HEK293 (cell line): ENCODE measurements at regions not wholly inside any gene's neighbourhood (a gene's known extent, or its start where the extent isn't known, plus 50 kb on each side); places are given as distances from the start of the nearest gene placed in this dataset.

ENCODE experiments used
- CTCF ChIA-PET: fragments of 350-600 bp; formaldehyde crosslinking; extraction: SDS; loops from one replicate; lab custom pipeline; 2021; ENCODE audit warnings: antibody characterized with exemption; lab: Yijun Ruan, JAX
- POLR2A ChIA-PET: fragments of 300-600 bp; formaldehyde crosslinking; extraction: SDS; loops from one replicate; lab custom pipeline; 2020; ENCODE audit warnings: antibody characterized with exemption, inconsistent platforms; lab: Yijun Ruan, JAX
- H3K27ac ChIP-seq: fragments of 200-500 bp; sonication (Bioruptor generic); 2 replicates; pipeline ENCODE4 v1.5.1; 2014; ENCODE audit warnings: low read depth, low read length, control low read depth, inconsistent platforms; ENCODE audit errors: extremely low read depth
- H3K36me3 ChIP-seq, 2 experiments: fragments of 200-500 bp in 1 of 2; sonication (Bioruptor generic) in 1 of 2; 1 replicate in 1 of 2; 2 replicates in 1 of 2; pipeline ENCODE4 v1.5.1; 2014 to 2017; ENCODE audit warnings: inconsistent platforms in 2 of 2, low read length in 2 of 2; ENCODE audit not compliant: control insufficient read depth in 2 of 2, insufficient read depth in 1 of 2
- H3K4me1 ChIP-seq: fragments of 200-500 bp; sonication (Bioruptor generic); 2 replicates; pipeline ENCODE4 v1.5.1; 2014; ENCODE audit warnings: mild to moderate bottlenecking, low read length, inconsistent platforms; ENCODE audit not compliant: control insufficient read depth, insufficient read depth
- H3K4me3 ChIP-seq: 2 replicates; pipeline ENCODE4 v1.5.1; 2011; ENCODE audit warnings: low read depth, mild to moderate bottlenecking, control low read depth, low read length, moderate library complexity
- H3K9me3 ChIP-seq: fragments of 200-500 bp; sonication (Bioruptor generic); 2 replicates; pipeline ENCODE4 v1.5.1; 2014; ENCODE audit warnings: low read depth, low read length, inconsistent platforms; ENCODE audit not compliant: control insufficient read depth, insufficient read depth
- ATF2 ChIP-seq: fragments of 450-650 bp; formaldehyde crosslinking; IDR thresholded peaks from 2 replicates; pipeline ENCODE4 v1.5.1; 2016; ENCODE audit warnings: missing biosample characterization, missing genetic modification characterization, low read depth
- BCL11A ChIP-seq: fragments of 450-650 bp; formaldehyde crosslinking; IDR thresholded peaks from 2 replicates; pipeline ENCODE4 v1.5.1; 2016; ENCODE audit warnings: low read depth, missing biosample characterization, missing genetic modification characterization
- GLI2 ChIP-seq: fragments of 450-650 bp; formaldehyde crosslinking; IDR thresholded peaks from 2 replicates; pipeline ENCODE4; 2017; ENCODE audit warnings: missing biosample characterization, missing genetic modification characterization, low read depth, borderline replicate concordance
- RBAK ChIP-seq: fragments of 450-650 bp; formaldehyde crosslinking; IDR thresholded peaks from 2 replicates; pipeline ENCODE4 v1.5.1; 2016; ENCODE audit warnings: missing biosample characterization, missing genetic modification characterization
- YY2 ChIP-seq: fragments of 450-650 bp; formaldehyde crosslinking; IDR thresholded peaks from 2 replicates; pipeline ENCODE4 v1.5.1; 2016; ENCODE audit warnings: missing biosample characterization, missing genetic modification characterization
- ZBTB11 ChIP-seq: fragments of 450-650 bp; formaldehyde crosslinking; conservative IDR thresholded peaks from 2 replicates; pipeline ENCODE4 v1.5.1; 2016; ENCODE audit warnings: low read depth, missing biosample characterization, missing genetic modification characterization
- ZBTB21 ChIP-seq: fragments of 450-650 bp; formaldehyde crosslinking; IDR thresholded peaks from 2 replicates; pipeline ENCODE4 v1.5.1; 2017; ENCODE audit warnings: missing biosample characterization, missing genetic modification characterization
- ZBTB26 ChIP-seq: fragments of 450-650 bp; formaldehyde crosslinking; optimal IDR thresholded peaks from 2 replicates; pipeline ENCODE3; 2016; ENCODE audit warnings: missing biosample characterization, mild to moderate bottlenecking, missing genetic modification characterization
- ZBTB8A ChIP-seq: fragments of 450-650 bp; formaldehyde crosslinking; IDR thresholded peaks from 2 replicates; pipeline ENCODE4 v1.5.1; 2016; ENCODE audit warnings: missing biosample characterization, missing genetic modification characterization
- ZFP69B ChIP-seq: fragments of 450-650 bp; formaldehyde crosslinking; IDR thresholded peaks from 2 replicates; pipeline ENCODE4 v1.5.1; 2016; ENCODE audit warnings: missing biosample characterization, missing genetic modification characterization
- ZNF133 ChIP-seq: fragments of 450-650 bp; formaldehyde crosslinking; IDR thresholded peaks from 2 replicates; pipeline ENCODE4 v1.5.1; 2016; ENCODE audit warnings: missing biosample characterization, missing genetic modification characterization
- ZNF175 ChIP-seq: fragments of 450-650 bp; formaldehyde crosslinking; IDR thresholded peaks from 2 replicates; pipeline ENCODE4 v1.5.1; 2016; ENCODE audit warnings: missing biosample characterization, missing genetic modification characterization
- ZNF221 ChIP-seq: fragments of 450-650 bp; formaldehyde crosslinking; IDR thresholded peaks from 2 replicates; pipeline ENCODE4 v1.5.1; 2017; ENCODE audit warnings: missing biosample characterization, missing genetic modification characterization, borderline replicate concordance
- ZNF248 ChIP-seq: fragments of 450-650 bp; formaldehyde crosslinking; IDR thresholded peaks from 2 replicates; pipeline ENCODE4 v1.5.1; 2017; ENCODE audit warnings: missing biosample characterization, missing genetic modification characterization
- ZNF350 ChIP-seq: fragments of 450-650 bp; formaldehyde crosslinking; IDR thresholded peaks from 2 replicates; pipeline ENCODE4 v1.5.0; 2017; ENCODE audit warnings: missing biosample characterization, mild to moderate bottlenecking, missing genetic modification characterization
- ZNF416 ChIP-seq: fragments of 450-650 bp; formaldehyde crosslinking; IDR thresholded peaks from 2 replicates; pipeline ENCODE4 v1.5.1; 2016; ENCODE audit warnings: missing biosample characterization, missing genetic modification characterization
- ZNF514 ChIP-seq: fragments of 450-650 bp; formaldehyde crosslinking; IDR thresholded peaks from 2 replicates; pipeline ENCODE4 v1.5.1; 2016; ENCODE audit warnings: missing biosample characterization, missing genetic modification characterization
- ZNF544 ChIP-seq: fragments of 450-650 bp; formaldehyde crosslinking; IDR thresholded peaks from 2 replicates; pipeline ENCODE4 v1.5.0; 2017; ENCODE audit warnings: missing biosample characterization, missing genetic modification characterization
- ZNF596 ChIP-seq: fragments of 450-650 bp; IDR thresholded peaks from 2 replicates; pipeline ENCODE4 v1.5.0; 2018; ENCODE audit warnings: missing biosample characterization, mild to moderate bottlenecking, missing genetic modification characterization, moderate library complexity
- ZNF660 ChIP-seq: fragments of 450-650 bp; IDR thresholded peaks from 2 replicates; pipeline ENCODE4 v1.5.1; 2018; ENCODE audit warnings: missing biosample characterization, mild to moderate bottlenecking, missing genetic modification characterization
- ZNF837 ChIP-seq: fragments of 450-650 bp; formaldehyde crosslinking; IDR thresholded peaks from 2 replicates; pipeline ENCODE4 v1.5.1; 2016; ENCODE audit warnings: missing biosample characterization, missing genetic modification characterization
- ZSCAN16 ChIP-seq: fragments of 450-650 bp; formaldehyde crosslinking; IDR thresholded peaks from 2 replicates; pipeline ENCODE4 v1.5.1; 2016; ENCODE audit warnings: missing biosample characterization, missing genetic modification characterization

GRCh38 chr10:53135897-53136253, 363.3 kb upstream of the MBL2 start:
- POLR2A ChIA-PET = no interaction called here
- no peak overlapping the region for H3K4me3 ChIP-seq
- no peaks in the 10 kb centered on the region for H3K4me1 ChIP-seq
- no peak overlapping the region for H3K27ac ChIP-seq
- no peaks in the 10 kb centered on the region for H3K9me3 ChIP-seq
- CTCF ChIA-PET = no interaction called here
- TF ChIP-seq ATF2 (tag by site-specific recombination) (no peak), ZBTB21 (tag by site-specific recombination) (no peak), ZNF248 (no peak), ZNF514 (tag by site-specific recombination) (no peak), RBAK (tag by site-specific recombination) (no peak), ZBTB8A (tag by site-specific recombination) (no peak), ZSCAN16 (tag by site-specific recombination) (no peak), ZNF544 (tag by site-specific recombination) (no peak), ZNF596 (tag by site-specific recombination) (no peak), ZNF837 (tag by site-specific recombination) (no peak), ZNF416 (tag by site-specific recombination) (no peak), ZNF133 (tag by site-specific recombination) (no peak), YY2 (tag by site-specific recombination) (no peak), ZBTB26 (tag by site-specific recombination) (no peak)
- TF ChIP-seq, all 188 proteins: peak for 0
- no peaks in the 10 kb centered on the region for H3K36me3 ChIP-seq

GRCh38 chr10:53135213-53135896, 362.8 kb upstream of the MBL2 start:
- H3K36me3 ChIP-seq = no peaks in the 10 kb centered on the region
- H3K4me1 ChIP-seq = no peaks in the 10 kb centered on the region
- CTCF ChIA-PET = no interaction called here
- TF ChIP-seq GLI2 (tag by site-specific recombination) (no peak), ATF2 (tag by site-specific recombination) (no peak)
- POLR2A ChIA-PET = no interaction called here
- H3K9me3 ChIP-seq = no peaks in the 10 kb centered on the region
- no peak overlapping the region for H3K4me3 ChIP-seq
- H3K27ac ChIP-seq = no peak overlapping the region

GRCh38 chr10:53134050-53134449, 361.5 kb upstream of the MBL2 start:
- H3K27ac ChIP-seq = no peak overlapping the region
- ChIA-PET POLR2A (no interaction called here), CTCF (no interaction called here)
- H3K4me3 ChIP-seq = no peak overlapping the region
- TF ChIP-seq BCL11A (tag by site-specific recombination) (no peak), ZBTB11 (tag by site-specific recombination) (no peak), ZNF514 (tag by site-specific recombination) (no peak), ZNF660 (tag by site-specific recombination) (no peak), ZFP69B (tag by site-specific recombination) (no peak), ZNF175 (tag by site-specific recombination) (no peak), ZNF350 (tag by site-specific recombination) (no peak), ZNF221 (tag by site-specific recombination) (no peak)
- TF ChIP-seq, all 188 proteins: peak for 0
- no peaks in the 10 kb centered on the region for H3K36me3 ChIP-seq
- H3K9me3 ChIP-seq = no peaks in the 10 kb centered on the region
- H3K4me1 ChIP-seq = no peaks in the 10 kb centered on the region
